ENCODE measurements at regions not wholly inside any gene's neighbourhood (a gene's known extent, or its start where the extent isn't known, plus 50 kb on each side); places are given as distances from the start of the nearest gene placed in this dataset.

- no peak for TF ChIP-seq ZBTB33 (IDR thresholded peaks at IDR 0.05)
- TF ChIP-seq EGR1 (IDR thresholded peaks at IDR 0.05; ENCODE audit: low read depth in 2 of 2), result no peak
- no peak for TF ChIP-seq MAX (IDR thresholded peaks at IDR 0.05)
- no peak for TF ChIP-seq TAF1 (conservative IDR thresholded peaks at IDR 0.05)
- no peak for TF ChIP-seq NR2F2 (IDR thresholded peaks at IDR 0.05)
- no peak for TF ChIP-seq FOXA1 (IDR thresholded peaks at IDR 0.05)
- TF ChIP-seq HNF4G (IDR thresholded peaks at IDR 0.05), result no peak
Measured at GRCh38 chr3:89713196-89713595, 605.8 kb downstream of the EPHA3 start (continued).

GRCh38 chr3:89714237-89714636 lies 606.8 kb downstream of the EPHA3 start:
- H3K4me1 ChIP-seq (ENCODE audit: control insufficient read depth in 4 of 4, insufficient read depth in 4 of 4, low read length in 3 of 4), result no peaks in the 10 kb centered on the region
- H3K27ac ChIP-seq (ENCODE audit: low read depth in 1 of 2, low read length in 2 of 2), result no peak overlapping the region
- no peak overlapping the region for H3K4me3 ChIP-seq (ENCODE audit: low read depth in 1 of 3, low read length in 3 of 3)
- WGBS, result 17% methylated on average over 1 of the region's 1 CpG
- no peaks in the 10 kb centered on the region for H3K27me3 ChIP-seq (ENCODE audit: control insufficient read depth in 4 of 4, insufficient read depth in 4 of 4, low read length in 3 of 4)
- no peak for DNase-seq (ENCODE audit: low spot score)
- no peak for TF ChIP-seq RXRA (IDR thresholded peaks at IDR 0.05)
- no peak for TF ChIP-seq NR2F2 (IDR thresholded peaks at IDR 0.05)
- no peak for TF ChIP-seq GABPA (IDR thresholded peaks at IDR 0.05 in 1 of 2, conservative IDR thresholded peaks at IDR 0.05 in 1 of 2)
- TF ChIP-seq FOXA2 (IDR thresholded peaks at IDR 0.05), result no peak
- TF ChIP-seq JUND (IDR thresholded peaks at IDR 0.05), result no peak
- TF ChIP-seq ZBTB33 (IDR thresholded peaks at IDR 0.05), result no peak
- no peak for TF ChIP-seq EGR1 (IDR thresholded peaks at IDR 0.05; ENCODE audit: low read depth in 2 of 2)
- no peaks in the 10 kb centered on the region for H3K36me3 ChIP-seq (ENCODE audit: control insufficient read depth in 4 of 4, insufficient read depth in 3 of 4, low read depth in 1 of 4, low read length in 3 of 4)
- H3K9ac ChIP-seq (ENCODE audit: low read depth in 1 of 2, low read length in 2 of 2), result no peak overlapping the region
- H3K9me3 ChIP-seq (ENCODE audit: control insufficient read depth in 4 of 4, low read length in 3 of 4), result no peaks in the 10 kb centered on the region

- H3K27ac ChIP-seq (ENCODE audit: low read depth in 1 of 2, low read length in 2 of 2), result no peak overlapping the region
- no peaks in the 10 kb centered on the region for H3K36me3 ChIP-seq (ENCODE audit: control insufficient read depth in 4 of 4, insufficient read depth in 3 of 4, low read depth in 1 of 4, low read length in 3 of 4)
- no peaks in the 10 kb centered on the region for H3K4me1 ChIP-seq (ENCODE audit: control insufficient read depth in 4 of 4, insufficient read depth in 4 of 4, low read length in 3 of 4)
- H3K4me3 ChIP-seq (ENCODE audit: low read depth in 1 of 3, low read length in 3 of 3), result no peak overlapping the region
- no peaks in the 10 kb centered on the region for H3K9me3 ChIP-seq (ENCODE audit: control insufficient read depth in 4 of 4, low read length in 3 of 4)
- TF ChIP-seq YY1 (IDR thresholded peaks at IDR 0.05) (no peak), NR2F2 (IDR thresholded peaks at IDR 0.05) (peak; percentile 42)
- no peak overlapping the region for H3K9ac ChIP-seq (ENCODE audit: low read depth in 1 of 2, low read length in 2 of 2)
- H3K27me3 ChIP-seq (ENCODE audit: control insufficient read depth in 4 of 4, insufficient read depth in 4 of 4, low read length in 3 of 4), result no peaks in the 10 kb centered on the region
- WGBS, result 68% methylated on average over 1 of the region's 1 CpG
- DNase-seq (ENCODE audit: low spot score), result no peak
Measured at GRCh38 chr3:89740080-89740880, 632.9 kb downstream of the EPHA3 start.

DNA sequence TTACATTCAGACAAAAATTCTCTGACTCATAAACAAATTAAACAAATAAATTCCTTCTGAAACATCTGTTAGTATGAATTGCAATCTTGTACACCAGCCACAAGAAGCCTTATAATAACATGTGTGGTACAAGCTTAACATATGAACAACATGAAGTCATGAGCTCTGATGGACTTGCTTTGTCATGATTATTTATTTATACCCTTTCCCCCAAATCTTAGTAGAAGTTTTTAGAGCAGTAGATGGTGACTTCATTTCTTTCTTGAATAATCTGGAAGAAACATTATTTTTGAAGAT lies 633.4 kb downstream of the EPHA3 start:
- H3K27ac ChIP-seq (ENCODE audit: low read depth in 1 of 2, low read length in 2 of 2), result no peak overlapping the region
- TF ChIP-seq, protein P1, sequence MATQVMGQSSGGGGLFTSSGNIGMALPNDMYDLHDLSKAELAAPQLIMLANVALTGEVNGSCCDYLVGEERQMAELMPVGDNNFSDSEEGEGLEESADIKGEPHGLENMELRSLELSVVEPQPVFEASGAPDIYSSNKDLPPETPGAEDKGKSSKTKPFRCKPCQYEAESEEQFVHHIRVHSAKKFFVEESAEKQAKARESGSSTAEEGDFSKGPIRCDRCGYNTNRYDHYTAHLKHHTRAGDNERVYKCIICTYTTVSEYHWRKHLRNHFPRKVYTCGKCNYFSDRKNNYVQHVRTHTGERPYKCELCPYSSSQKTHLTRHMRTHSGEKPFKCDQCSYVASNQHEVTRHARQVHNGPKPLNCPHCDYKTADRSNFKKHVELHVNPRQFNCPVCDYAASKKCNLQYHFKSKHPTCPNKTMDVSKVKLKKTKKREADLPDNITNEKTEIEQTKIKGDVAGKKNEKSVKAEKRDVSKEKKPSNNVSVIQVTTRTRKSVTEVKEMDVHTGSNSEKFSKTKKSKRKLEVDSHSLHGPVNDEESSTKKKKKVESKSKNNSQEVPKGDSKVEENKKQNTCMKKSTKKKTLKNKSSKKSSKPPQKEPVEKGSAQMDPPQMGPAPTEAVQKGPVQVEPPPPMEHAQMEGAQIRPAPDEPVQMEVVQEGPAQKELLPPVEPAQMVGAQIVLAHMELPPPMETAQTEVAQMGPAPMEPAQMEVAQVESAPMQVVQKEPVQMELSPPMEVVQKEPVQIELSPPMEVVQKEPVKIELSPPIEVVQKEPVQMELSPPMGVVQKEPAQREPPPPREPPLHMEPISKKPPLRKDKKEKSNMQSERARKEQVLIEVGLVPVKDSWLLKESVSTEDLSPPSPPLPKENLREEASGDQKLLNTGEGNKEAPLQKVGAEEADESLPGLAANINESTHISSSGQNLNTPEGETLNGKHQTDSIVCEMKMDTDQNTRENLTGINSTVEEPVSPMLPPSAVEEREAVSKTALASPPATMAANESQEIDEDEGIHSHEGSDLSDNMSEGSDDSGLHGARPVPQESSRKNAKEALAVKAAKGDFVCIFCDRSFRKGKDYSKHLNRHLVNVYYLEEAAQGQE (IDR thresholded peaks at IDR 0.05), result no peak
- no peak for TF ChIP-seq SP1 (IDR thresholded peaks at IDR 0.05)
- no peak for TF ChIP-seq FOXA1 (IDR thresholded peaks at IDR 0.05)
- no peak for TF ChIP-seq RXRA (IDR thresholded peaks at IDR 0.05)
- TF ChIP-seq NR2F2 (IDR thresholded peaks at IDR 0.05), result no peak
- TF ChIP-seq JUND (IDR thresholded peaks at IDR 0.05), result no peak
- TF ChIP-seq ATF3 (IDR thresholded peaks at IDR 0.05), result no peak
- TF ChIP-seq ZBTB33 (IDR thresholded peaks at IDR 0.05), result no peak
- TF ChIP-seq RAD21 (IDR thresholded peaks at IDR 0.05), result no peak

More for the DNA sequence above, 633.4 kb downstream of the EPHA3 start:
- Histone ChIP-seq H3K36me3 (ENCODE audit: control insufficient read depth in 4 of 4, insufficient read depth in 3 of 4, low read depth in 1 of 4, low read length in 3 of 4) (no peaks in the 10 kb centered on the region), H3K9me3 (ENCODE audit: control insufficient read depth in 4 of 4, low read length in 3 of 4) (no peaks in the 10 kb centered on the region), H3K27me3 (ENCODE audit: control insufficient read depth in 4 of 4, insufficient read depth in 4 of 4, low read length in 3 of 4) (no peaks in the 10 kb centered on the region), H3K4me1 (ENCODE audit: control insufficient read depth in 4 of 4, insufficient read depth in 4 of 4, low read length in 3 of 4) (no peaks in the 10 kb centered on the region), H3K9ac (ENCODE audit: low read depth in 1 of 2, low read length in 2 of 2) (no peak overlapping the region), H3K4me3 (ENCODE audit: low read depth in 1 of 3, low read length in 3 of 3) (no peak overlapping the region)
- DNase-seq (ENCODE audit: low spot score), result no peak
